KMS-11 (cell line): ENCODE measurements at regions not wholly inside any gene's neighbourhood (a gene's known extent, or its start where the extent isn't known, plus 50 kb on each side); places are given as distances from the start of the nearest gene placed in this dataset.

Source experiments
- H2AFZ ChIP-seq: fragments of 200-600 bp; sonication (generic); 2 replicates; pipeline ENCODE4 v1.6.1; 2016; ENCODE audit warnings: antibody characterized with exemption, mixed run types, low read depth
- H3K27ac ChIP-seq: fragments of 200-600 bp; sonication (generic); 2 replicates; pipeline ENCODE4 v1.6.1; 2016; ENCODE audit warnings: mild to moderate bottlenecking, mixed run types
- H3K27me3 ChIP-seq: fragments of 200-600 bp; sonication (generic); 2 replicates; pipeline ENCODE4 v1.6.1; 2017; ENCODE audit warnings: mild to moderate bottlenecking, low read depth, mixed run types, moderate library complexity; ENCODE audit not compliant: insufficient read depth
- H3K36me3 ChIP-seq: fragments of 200-600 bp; sonication (generic); 2 replicates; pipeline ENCODE4 v1.6.1; 2017; ENCODE audit warnings: mild to moderate bottlenecking, mixed run types; ENCODE audit not compliant: insufficient read depth
- H3K4me1 ChIP-seq: fragments of 200-600 bp; sonication (generic); 2 replicates; pipeline ENCODE4 v1.6.1; 2016; ENCODE audit warnings: mild to moderate bottlenecking, low read depth, mixed run types; ENCODE audit not compliant: poor library complexity, severe bottlenecking
- H3K4me2 ChIP-seq: fragments of 200-600 bp; sonication (generic); 2 replicates; pipeline ENCODE4 v1.7.0; 2016; ENCODE audit warnings: mild to moderate bottlenecking, mixed run types
- H3K4me3 ChIP-seq: fragments of 200-600 bp; sonication (generic); IDR thresholded peaks from 2 replicates; pipeline ENCODE4 v1.6.1; 2017; ENCODE audit warnings: low read depth, low read length, mixed read lengths; ENCODE audit not compliant: insufficient read depth
- H3K79me2 ChIP-seq: fragments of 200-600 bp; sonication (generic); 2 replicates; pipeline ENCODE4 v1.6.1; 2016; ENCODE audit warnings: low read depth, mixed run types; ENCODE audit not compliant: insufficient read depth
- H3K9ac ChIP-seq: fragments of 200-600 bp; sonication (generic); 2 replicates; pipeline ENCODE4 v1.6.1; 2016; ENCODE audit warnings: mild to moderate bottlenecking, mixed run types
- H4K20me1 ChIP-seq: fragments of 200-600 bp; sonication (generic); 2 replicates; pipeline ENCODE4 v1.6.1; 2016; ENCODE audit warnings: mild to moderate bottlenecking, mixed run types; ENCODE audit not compliant: insufficient read depth
- CTCF ChIP-seq: fragments of 200-600 bp; sonication (generic); conservative IDR thresholded peaks from 2 replicates; pipeline ENCODE4 v1.6.1; 2017; ENCODE audit warnings: low read depth, mild to moderate bottlenecking, antibody characterized with exemption, low read length, moderate library complexity, mixed read lengths

GRCh38 chr5:34450338-34450737, 205.8 kb upstream of the RAI14 start:
- no peaks in the 10 kb centered on the region for H3K36me3 ChIP-seq
- H3K4me3 ChIP-seq: no peak overlapping the region
- H3K79me2 ChIP-seq: no peaks in the 10 kb centered on the region
- no peaks in the 10 kb centered on the region for H3K4me1 ChIP-seq
- no peak overlapping the region for H3K9ac ChIP-seq
- H2AFZ ChIP-seq: no peak overlapping the region
- TF ChIP-seq CTCF: no peak
- H4K20me1 ChIP-seq: no peaks in the 10 kb centered on the region
- H3K4me2 ChIP-seq: no peak overlapping the region
- no peak overlapping the region for H3K27ac ChIP-seq
- H3K27me3 ChIP-seq: no peaks in the 10 kb centered on the region

GRCh38 chr5:34452170-34452828, 203.8 kb upstream of the RAI14 start:
- Histone ChIP-seq H3K27ac (no peak overlapping the region), H3K4me2 (no peak overlapping the region), H3K4me1 (no peaks in the 10 kb centered on the region), H2AFZ (no peak overlapping the region), H3K9ac (no peak overlapping the region), H3K27me3 (no peaks in the 10 kb centered on the region), H4K20me1 (no peaks in the 10 kb centered on the region), H3K79me2 (no peaks in the 10 kb centered on the region), H3K4me3 (no peak overlapping the region), H3K36me3 (no peaks in the 10 kb centered on the region)
- no peak for TF ChIP-seq CTCF

- no peaks in the 10 kb centered on the region for H3K36me3 ChIP-seq
- H2AFZ ChIP-seq: no peak overlapping the region
- no peak overlapping the region for H3K9ac ChIP-seq
- TF ChIP-seq CTCF: no peak
- H3K4me1 ChIP-seq: no peaks in the 10 kb centered on the region
- H3K79me2 ChIP-seq: no peaks in the 10 kb centered on the region
- no peaks in the 10 kb centered on the region for H4K20me1 ChIP-seq
- no peaks in the 10 kb centered on the region for H3K27me3 ChIP-seq
- no peak overlapping the region for H3K27ac ChIP-seq
- H3K4me3 ChIP-seq: no peak overlapping the region
- no peak overlapping the region for H3K4me2 ChIP-seq
These were observed 201.0 kb upstream of the RAI14 start for GRCh38 chr5:34455098-34455497.

GRCh38 chr5:34459908-34460307, 196.2 kb upstream of the RAI14 start:
- peaks cover 25% of the 10 kb centered on the region for H3K4me1 ChIP-seq
- no peak overlapping the region for H3K4me2 ChIP-seq
- no peak overlapping the region for H3K9ac ChIP-seq
- TF ChIP-seq CTCF: no peak
- H3K27me3 ChIP-seq: no peaks in the 10 kb centered on the region
- no peak overlapping the region for H3K27ac ChIP-seq
- H4K20me1 ChIP-seq: no peaks in the 10 kb centered on the region
- no peaks in the 10 kb centered on the region for H3K79me2 ChIP-seq
- no peaks in the 10 kb centered on the region for H3K36me3 ChIP-seq
- H3K4me3 ChIP-seq: no peak overlapping the region
- no peak overlapping the region for H2AFZ ChIP-seq
